Fibroblast of lung (primary cell): ENCODE measurements at regions not wholly inside any gene's neighbourhood (a gene's known extent, or its start where the extent isn't known, plus 50 kb on each side); places are given as distances from the start of the nearest gene placed in this dataset.

ENCODE experiments used
- CTCF ChIP-seq, 2 donors: IDR thresholded peaks in 1 of 2; conservative IDR thresholded peaks in 1 of 2; 1 replicate in 1 of 2; 2 replicates in 1 of 2; pipeline ENCODE4 v1.5.1; 2011 to 2012; ENCODE audit warnings: low read length in 2 of 2, control low read depth in 1 of 2, inconsistent platforms in 1 of 2, low read depth in 1 of 2, mild to moderate bottlenecking in 1 of 2
- EZH2 ChIP-seq: IDR thresholded peaks from 2 replicates; pipeline ENCODE4 v1.5.1; 2012; ENCODE audit warnings: low read length, control low read depth, mild to moderate bottlenecking; ENCODE audit errors: missing control alignments

DNA sequence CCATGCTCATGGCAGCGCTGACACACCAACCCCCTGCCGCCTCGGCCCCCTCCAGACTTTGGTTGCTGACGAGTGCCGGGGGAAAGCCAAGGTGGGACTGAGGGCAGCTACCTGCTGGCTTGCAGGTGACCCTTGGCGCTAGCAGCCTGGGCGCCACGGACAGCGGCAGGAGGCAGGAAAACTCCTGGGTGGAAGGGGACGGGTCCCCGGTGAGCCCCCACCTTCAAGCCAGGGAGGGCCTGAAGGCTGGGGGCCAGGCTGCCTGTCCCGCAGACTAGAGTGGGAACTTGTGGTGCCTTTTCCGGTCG lies 226.7 kb downstream of the OTOR start:
- TF ChIP-seq CTCF (conservative IDR thresholded peaks at IDR 0.05 in 1 of 2, IDR thresholded peaks at IDR 0.05 in 1 of 2; ENCODE audit: low read depth in 1 of 2, low read length in 2 of 2) (no peak), EZH2 (no peak)
